H1 (cell line): ENCODE measurements at regions not wholly inside any gene's neighbourhood (a gene's known extent, or its start where the extent isn't known, plus 50 kb on each side); places are given as distances from the start of the nearest gene placed in this dataset.

ENCODE experiments used
- CTCF ChIA-PET: fragments of 300-600 bp; sonication (Branson Sonifier 250); formaldehyde crosslinking; loops from one replicate; lab custom pipeline; 2021; ENCODE audit not compliant: partially characterized antibody; lab: Charles Lee
- POLR2A ChIA-PET: fragments of 300-600 bp; sonication (Branson Sonifier 250); formaldehyde crosslinking; loops from one replicate; lab custom pipeline; 2021; ENCODE audit warnings: inconsistent platforms; ENCODE audit not compliant: partially characterized antibody; lab: Charles Lee
- DNase-seq, 2 experiments: peaks; one replicate each; pipeline versions ENCODE4 v3.0.0 to v3.0.0-alpha.2; 2010 to 2022; ENCODE audit warnings: low spot score in 2 of 2, low read depth in 1 of 2, mixed read lengths in 1 of 2
- FAIRE-seq: peaks from 2 replicates; lab custom pipeline; 2011; peaks lifted over from hg19 to GRCh38; lab: Jason Lieb, UNC
- H2AFZ ChIP-seq: 2 replicates; pipeline ENCODE4 v1.8.1; 2012; ENCODE audit warnings: low read length, inconsistent platforms
- H2AK5ac ChIP-seq: 2 replicates; pipeline ENCODE4 v1.6.1; 2013; ENCODE audit warnings: low read depth, low read length
- H2BK120ac ChIP-seq: replicated peaks from 2 replicates; pipeline ENCODE3; 2013; ENCODE audit warnings: low read depth, low read length, inconsistent platforms
- H2BK12ac ChIP-seq: 2 replicates; pipeline ENCODE4 v1.6.1; 2013; ENCODE audit warnings: low read depth, low read length
- H2BK15ac ChIP-seq: 2 replicates; pipeline ENCODE4 v1.6.1; 2013; ENCODE audit warnings: low read length
- H2BK20ac ChIP-seq: 2 replicates; pipeline ENCODE4 v1.6.1; 2013; ENCODE audit warnings: low read length
- H2BK5ac ChIP-seq: 2 replicates; pipeline ENCODE4 v1.6.1; 2013; ENCODE audit warnings: low read depth, low read length
- H3K14ac ChIP-seq: 2 replicates; pipeline ENCODE4 v1.6.1; 2013; ENCODE audit warnings: inconsistent platforms; ENCODE audit not compliant: insufficient read length
- H3K18ac ChIP-seq: 2 replicates; pipeline ENCODE4 v1.6.1; 2013; ENCODE audit warnings: low read length; ENCODE audit errors: extremely low read depth
- H3K23ac ChIP-seq: 2 replicates; pipeline ENCODE4 v1.6.1; 2013; ENCODE audit warnings: inconsistent platforms; ENCODE audit not compliant: insufficient read length
- H3K23me2 ChIP-seq: 2 replicates; pipeline ENCODE4 v1.6.1; 2013; ENCODE audit warnings: low read depth, low read length
- H3K27ac ChIP-seq: 2 replicates; pipeline ENCODE4 v1.6.1; 2011; ENCODE audit warnings: low read depth, low read length, inconsistent platforms
- H3K27me3 ChIP-seq, 4 experiments: replicated peaks in 1 of 4; 1 replicate in 1 of 4; 2 replicates in 3 of 4; pipeline versions ENCODE4 v1.6.1 to v1.8.1; 2011 to 2013; ENCODE audit warnings: low read length in 3 of 4, mild to moderate bottlenecking in 3 of 4, inconsistent platforms in 2 of 4, mixed read lengths in 2 of 4, moderate library complexity in 1 of 4; ENCODE audit not compliant: control insufficient read depth in 3 of 4, insufficient read depth in 3 of 4; ENCODE audit errors: extremely low read depth in 1 of 4
- H3K36me3 ChIP-seq, 4 experiments: 2 replicates each; pipeline versions ENCODE4 v1.6.1 to v1.8.1; 2011 to 2013; ENCODE audit warnings: mild to moderate bottlenecking in 4 of 4, low read length in 3 of 4, moderate library complexity in 2 of 4, control low read depth in 1 of 4, inconsistent platforms in 1 of 4; ENCODE audit not compliant: insufficient read depth in 4 of 4, control insufficient read depth in 2 of 4
- H3K4ac ChIP-seq: replicated peaks from 2 replicates; pipeline ENCODE3; 2013; ENCODE audit warnings: low read length, low read depth, mixed read lengths, inconsistent platforms; ENCODE audit not compliant: insufficient read length
- H3K4me1 ChIP-seq, 4 experiments: replicated peaks in 1 of 4; 1 replicate in 1 of 4; 2 replicates in 3 of 4; pipeline versions ENCODE4 v1.6.1 to v1.8.1; 2011 to 2013; ENCODE audit warnings: low read length in 3 of 4, inconsistent platforms in 2 of 4, mixed read lengths in 1 of 4; ENCODE audit not compliant: insufficient read depth in 4 of 4, control insufficient read depth in 3 of 4
- H3K4me2 ChIP-seq, 2 experiments: 2 replicates each; pipeline versions ENCODE4 v1.6.1 to v1.8.1; 2011 to 2013; ENCODE audit warnings: low read depth in 2 of 2, low read length in 2 of 2, control low read depth in 1 of 2, inconsistent platforms in 1 of 2, mild to moderate bottlenecking in 1 of 2; ENCODE audit not compliant: insufficient read depth in 1 of 2
- H3K4me3 ChIP-seq, 4 experiments: fragments of 200-600, 300-600 bp in 1 of 4; sonication (generic), shearing (Covaris generic), sonication (Bioruptor Twin) in 1 of 4; 2 replicates each; pipeline versions ENCODE4 v1.5.1 to v1.8.1; 2011 to 2016; ENCODE audit warnings: low read length in 4 of 4, low read depth in 3 of 4, control low read depth in 2 of 4, inconsistent platforms in 2 of 4, mild to moderate bottlenecking in 2 of 4, mixed read lengths in 1 of 4, moderate library complexity in 1 of 4; ENCODE audit not compliant: insufficient read depth in 2 of 4; ENCODE audit errors: extremely low read depth in 1 of 4
- H3K56ac ChIP-seq: replicated peaks from 2 replicates; pipeline ENCODE3; 2013; ENCODE audit warnings: low read depth, mild to moderate bottlenecking, mixed read lengths, low read length, inconsistent platforms; ENCODE audit not compliant: insufficient read length
- H3K79me1 ChIP-seq: 2 replicates; pipeline ENCODE4 v1.6.1; 2013; ENCODE audit warnings: low read depth, low read length, control low read depth
- H3K79me2 ChIP-seq, 2 experiments: 2 replicates each; pipeline versions ENCODE4 v1.6.1 to v1.8.1; 2012 to 2013; ENCODE audit warnings: low read length in 2 of 2, mild to moderate bottlenecking in 2 of 2, inconsistent platforms in 1 of 2; ENCODE audit not compliant: insufficient read depth in 2 of 2, control insufficient read depth in 1 of 2
- H3K9ac ChIP-seq, 4 experiments: replicated peaks in 1 of 4; 1 replicate in 1 of 4; 2 replicates in 3 of 4; pipeline versions ENCODE4 v1.6.1 to v1.8.1; 2011 to 2013; ENCODE audit warnings: low read depth in 3 of 4, low read length in 3 of 4, control low read depth in 2 of 4, mild to moderate bottlenecking in 2 of 4, moderate library complexity in 2 of 4, inconsistent platforms in 1 of 4; ENCODE audit errors: extremely low read depth in 1 of 4
- H3K9me3 ChIP-seq, 2 experiments: 2 replicates each; pipeline versions ENCODE4 v1.6.1 to v1.8.1; 2012 to 2013; ENCODE audit warnings: mild to moderate bottlenecking in 2 of 2, moderate library complexity in 2 of 2, control low read depth in 1 of 2, inconsistent platforms in 1 of 2, low read depth in 1 of 2, low read length in 1 of 2, mixed read lengths in 1 of 2; ENCODE audit not compliant: insufficient read depth in 2 of 2
- H4K20me1 ChIP-seq, 2 experiments: replicated peaks in 1 of 2; 2 replicates each; pipeline versions ENCODE3 to v1.8.1; 2011 to 2013; ENCODE audit warnings: inconsistent platforms in 2 of 2, low read length in 2 of 2, mild to moderate bottlenecking in 1 of 2; ENCODE audit not compliant: insufficient read depth in 2 of 2, control insufficient read depth in 1 of 2
- H4K5ac ChIP-seq: 2 replicates; pipeline ENCODE4 v1.6.1; 2013; ENCODE audit warnings: low read length, low read depth, mixed read lengths, inconsistent platforms; ENCODE audit not compliant: insufficient read length
- H4K8ac ChIP-seq: 2 replicates; pipeline ENCODE4 v1.8.0; 2013; ENCODE audit warnings: mild to moderate bottlenecking, moderate library complexity, low read length, inconsistent platforms; ENCODE audit not compliant: insufficient read depth; ENCODE audit errors: extremely low read depth
- H4K91ac ChIP-seq: replicated peaks from 2 replicates; pipeline ENCODE3; 2013; ENCODE audit warnings: low read length, mixed read lengths, inconsistent platforms; ENCODE audit not compliant: insufficient read length
- RXRA ChIP-seq: IDR thresholded peaks from 2 replicates; pipeline ENCODE4 v1.6.1; 2011; ENCODE audit warnings: low read depth, mild to moderate bottlenecking, low read length, moderate library complexity; ENCODE audit not compliant: insufficient read depth
- TCF12 ChIP-seq: IDR thresholded peaks from 2 replicates; pipeline ENCODE4 v1.6.1; 2011; ENCODE audit warnings: low read depth, mild to moderate bottlenecking, low read length
- WGBS, 2 experiments: shearing (Covaris generic) in 1 of 2; methylation state at CpG; one replicate each; pipeline versions ENCODE4 v1.1.6 to v1.1.7; 2013 to 2015; ENCODE audit warnings: low lambda C conversion rate in 2 of 2, mixed read lengths in 2 of 2, inconsistent platforms in 1 of 2, low coverage in 1 of 2, missing lambda C conversion rate in 1 of 2; ENCODE audit not compliant: insufficient replicate concordance in 2 of 2, insufficient coverage in 1 of 2, insufficient read length in 1 of 2; ENCODE audit errors: extremely low coverage in 1 of 2, missing lambda C conversion rate in 1 of 2; 5-methylcytosine and 5-hydroxymethylcytosine counted together

GRCh38 chr2:7962161-7962560 lies 719.7 kb upstream of the ID2 start:
- Histone ChIP-seq H3K79me1 (no peaks in the 10 kb centered on the region), H3K23ac (no peak overlapping the region), H2BK120ac (no peak overlapping the region), H3K4me2 (no peak overlapping the region), H3K4me3 (no peak overlapping the region), H3K9me3 (no peaks in the 10 kb centered on the region), H2BK5ac (no peak overlapping the region), H2BK12ac (0 out of 2 replicates have a peak overlapping the region, but pooled peaks have one; percentile 12), H4K5ac (no peak overlapping the region), H4K8ac (no peak overlapping the region), H4K20me1 (no peaks in the 10 kb centered on the region), H3K79me2 (no peaks in the 10 kb centered on the region), H2BK20ac (no peak overlapping the region), H2AFZ (0 out of 2 replicates have a peak overlapping the region, but pooled peaks have one; percentile 16), H3K56ac (no peak overlapping the region), H3K27ac (no peak overlapping the region), H3K14ac (no peak overlapping the region), H3K36me3 (no peaks in the 10 kb centered on the region), H3K23me2 (no peaks in the 10 kb centered on the region), H4K91ac (no peak overlapping the region), H3K9ac (no peak overlapping the region; a peak in 1 of 7 replicates), H3K18ac (no peak overlapping the region), H3K4ac (no peak overlapping the region), H2AK5ac (no peak overlapping the region), H3K4me1 (peaks cover 0 to 10% (median 4%) of the 10 kb centered on the region in 4 experiments; a peak in 4 of 7 replicates), H3K27me3 (no peaks in the 10 kb centered on the region; a peak in 1 of 7 replicates), H2BK15ac (no peak overlapping the region)
- POLR2A ChIA-PET = no interaction called here
- TF ChIP-seq TCF12 (0 out of 2 replicates have a peak, but pooled peaks have one; percentile 62), RXRA (no peak)
- DNase-seq (no peak), FAIRE-seq (peak; percentile 36)
- WGBS, 2 experiments = 47% methylated on average over 3 of the region's 3 CpGs; no CpG with 5 or more reads in 1 of the 2 experiments
- CTCF ChIA-PET = interaction anchor here (0.5 kb wide), 1 partner anchor 393 kb away, joined by 3 read pairs; no protein-coding TSS in a partner anchor
